ENCODE measurements at regions not wholly inside any gene's neighbourhood (a gene's known extent, or its start where the extent isn't known, plus 50 kb on each side); places are given as distances from the start of the nearest gene placed in this dataset.

GRCh38 chr1:47674189-47674588 lies 236.3 kb downstream of the FOXD2 start:
- TF ChIP-seq TAF1 (IDR thresholded peaks at IDR 0.05; ENCODE audit: borderline replicate concordance, insufficient read depth, low read length) (no peak), POLR2AphosphoS5 (IDR thresholded peaks at IDR 0.05; ENCODE audit: low read depth, low read length) (no peak), REST (IDR thresholded peaks at IDR 0.05; ENCODE audit: insufficient read depth in 1 of 2, low read depth in 2 of 2, low read length in 2 of 2) (no peak)
